GM19452 (cell line): ENCODE measurements at regions not wholly inside any gene's neighbourhood (a gene's known extent, or its start where the extent isn't known, plus 50 kb on each side); places are given as distances from the start of the nearest gene placed in this dataset.

Source experiments
- ATAC-seq: cut with Tn5 transposase; IDR thresholded peaks from one replicate; pipeline ENCODE4 v1.9.1; 2021; ENCODE audit not compliant: unreplicated experiment

DNA sequence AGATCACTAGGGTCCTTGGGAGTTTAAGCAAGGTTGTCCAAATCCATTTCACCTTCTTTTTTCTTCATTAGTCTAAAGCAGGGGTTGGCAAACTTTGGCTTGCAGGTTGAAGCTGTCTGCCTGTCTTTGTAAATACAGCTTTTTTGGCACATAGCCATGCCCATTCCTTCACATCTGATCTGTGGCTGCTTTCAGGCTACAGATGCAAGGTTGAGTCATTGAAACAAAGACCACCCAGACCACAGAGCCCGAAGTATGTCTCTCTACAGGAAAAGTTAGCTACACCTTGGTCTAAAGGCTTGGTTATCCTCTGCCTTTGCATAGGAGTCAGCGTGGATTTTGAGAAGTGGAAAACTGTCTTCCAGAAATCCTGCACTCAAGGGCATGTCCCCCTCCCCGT is 238.1 kb upstream of the STS start:
- no peak for ATAC-seq

DNA sequence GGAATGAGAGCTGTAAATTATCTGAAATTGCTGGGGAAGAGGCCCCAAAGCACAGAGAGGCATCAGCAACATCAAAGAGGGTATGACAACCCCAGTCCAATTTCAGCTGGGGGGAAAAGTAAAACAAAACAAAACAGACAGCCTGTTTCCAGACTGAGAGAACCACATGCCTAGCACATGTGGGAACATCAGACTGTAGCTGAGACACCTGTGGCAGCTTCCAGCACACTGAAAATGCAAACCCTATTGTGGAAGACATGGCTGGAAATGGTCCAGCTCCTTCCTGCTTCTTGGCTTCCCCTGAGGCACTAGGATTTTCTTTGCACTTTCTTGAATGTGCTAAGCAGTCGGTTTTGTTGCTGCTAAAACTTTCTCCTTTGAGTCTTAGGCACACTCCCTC is 240.9 kb upstream of the STS start:
- ATAC-seq = no peak

DNA sequence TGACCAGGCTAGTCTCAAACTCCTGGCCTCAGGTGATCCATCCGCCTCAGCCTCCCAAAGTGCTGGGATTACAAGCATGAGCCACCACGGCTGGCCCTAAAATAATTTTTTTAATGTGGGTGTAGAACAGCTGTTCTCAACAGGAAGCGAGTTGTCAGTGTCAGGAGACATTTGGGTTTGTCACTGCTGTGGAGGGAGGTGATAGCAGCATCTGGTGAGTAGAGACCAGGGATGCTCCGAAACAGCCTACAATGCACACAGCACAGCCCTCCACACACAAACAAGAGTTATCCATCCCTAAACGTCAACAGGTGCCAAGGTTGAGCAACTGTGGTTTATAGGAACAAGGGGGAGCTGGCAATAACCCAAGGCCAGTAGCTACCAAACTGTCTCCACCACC is 243.4 kb upstream of the STS start:
- ATAC-seq = no peak

DNA sequence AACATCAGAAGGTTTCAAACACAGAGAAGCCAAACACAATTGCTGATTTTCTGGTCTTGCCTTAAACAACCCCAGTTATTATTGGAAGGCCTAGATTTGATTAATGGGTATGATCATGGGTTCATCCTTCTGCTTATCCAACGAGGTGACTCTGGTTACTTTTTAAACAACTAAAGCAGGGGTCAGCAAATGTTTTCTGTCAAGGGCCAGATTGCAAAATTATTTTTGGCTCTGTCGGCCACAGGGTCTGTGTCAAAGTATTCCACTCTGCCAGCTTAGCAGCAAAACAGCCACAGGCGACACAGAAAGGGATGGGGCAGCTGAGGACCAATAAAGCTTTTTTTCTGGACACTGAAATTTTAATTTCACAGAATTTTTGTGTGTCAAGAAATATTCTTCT is 249.1 kb upstream of the STS start:
- ATAC-seq = no peak

DNA sequence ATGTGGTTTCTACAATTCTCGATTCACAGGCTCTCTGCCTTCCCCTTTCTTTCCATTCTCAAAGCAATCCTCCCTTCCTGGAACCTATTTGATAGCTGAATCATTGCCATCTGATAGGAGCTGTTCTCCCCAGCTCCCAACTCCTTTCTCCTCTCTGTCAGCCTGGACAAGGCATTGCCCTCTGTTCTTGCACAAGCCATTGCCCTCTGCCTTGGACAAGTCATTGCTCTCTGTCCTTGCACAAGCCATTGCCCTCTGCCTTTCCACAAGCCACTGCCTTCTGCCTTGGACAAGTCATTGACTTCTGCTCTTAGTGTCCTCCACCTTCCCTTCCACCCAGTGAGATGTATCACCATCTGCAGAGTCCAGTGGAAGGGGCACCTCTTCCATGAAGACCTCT is 256.1 kb upstream of the STS start:
- no peak for ATAC-seq

DNA sequence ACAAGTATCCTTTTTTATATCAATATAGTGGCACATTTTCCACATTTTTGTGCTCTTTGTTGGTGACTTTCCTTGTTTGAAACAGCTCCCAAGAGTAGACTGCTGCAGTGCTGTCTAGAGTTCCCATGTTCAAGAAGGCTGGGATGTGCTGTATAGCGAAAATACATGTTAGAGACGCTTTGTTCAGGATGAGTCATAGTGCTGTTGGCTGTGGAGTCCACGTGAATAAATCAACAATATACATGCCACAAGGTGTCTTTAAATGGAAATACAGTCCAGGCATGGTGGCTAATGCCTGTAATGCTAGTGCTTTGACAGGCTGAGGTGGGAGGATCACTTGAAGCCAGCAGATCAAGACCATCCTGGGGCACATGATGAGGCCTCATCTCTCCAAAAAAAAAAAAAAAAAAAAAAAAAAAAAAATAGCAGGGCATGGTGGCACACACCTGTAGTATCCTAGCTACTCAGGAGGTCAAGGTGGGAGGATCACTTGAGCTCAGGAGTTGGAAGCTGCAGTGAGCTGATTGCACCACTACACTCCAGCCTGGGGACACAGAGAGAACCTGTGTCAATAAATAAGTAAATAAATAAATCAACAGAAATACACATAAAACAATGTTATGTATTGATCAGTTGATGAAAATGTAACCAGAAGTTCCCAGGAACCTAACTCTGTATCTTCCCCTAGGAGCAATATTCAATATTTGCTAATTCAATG is 256.8 kb upstream of the STS start:
- ATAC-seq = no peak

DNA sequence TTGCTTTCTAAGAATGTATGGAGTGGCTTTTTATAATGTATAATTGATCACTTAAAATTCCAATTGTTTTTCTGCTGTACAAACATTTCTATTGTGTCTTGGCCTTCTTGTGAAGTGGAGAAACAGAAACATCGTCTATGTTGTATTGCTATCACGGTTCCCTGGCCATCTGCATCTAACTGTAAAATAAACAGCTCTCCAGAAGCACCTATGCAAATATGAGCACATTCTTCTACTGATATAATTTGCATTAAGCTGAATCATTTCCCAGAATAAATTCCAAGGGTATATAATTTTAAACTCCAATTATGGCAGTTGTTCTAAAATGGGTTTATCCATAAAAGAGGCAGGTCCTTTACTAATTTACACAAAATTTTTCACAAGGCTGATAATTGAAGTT is 261.6 kb upstream of the STS start:
- ATAC-seq = no peak

DNA sequence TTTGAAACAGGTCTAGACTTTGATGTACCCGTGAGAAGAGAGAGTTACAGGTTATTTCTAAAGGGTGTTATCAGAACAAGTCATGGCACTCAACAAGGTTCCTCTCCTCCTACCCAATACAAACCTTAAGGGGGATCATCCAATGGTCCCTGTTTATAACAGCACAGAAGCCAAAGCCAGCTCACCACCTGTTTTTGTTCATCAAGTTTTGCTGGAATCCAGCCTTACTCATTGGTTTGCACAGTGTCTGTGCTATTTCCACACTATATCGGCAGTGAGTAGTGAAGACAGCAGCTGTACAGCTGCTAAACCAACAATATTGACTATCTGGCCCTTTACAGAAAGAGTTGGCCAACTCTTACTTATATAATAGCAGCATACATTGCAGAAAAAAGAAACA is 262.1 kb upstream of the STS start:
- ATAC-seq = no peak

DNA sequence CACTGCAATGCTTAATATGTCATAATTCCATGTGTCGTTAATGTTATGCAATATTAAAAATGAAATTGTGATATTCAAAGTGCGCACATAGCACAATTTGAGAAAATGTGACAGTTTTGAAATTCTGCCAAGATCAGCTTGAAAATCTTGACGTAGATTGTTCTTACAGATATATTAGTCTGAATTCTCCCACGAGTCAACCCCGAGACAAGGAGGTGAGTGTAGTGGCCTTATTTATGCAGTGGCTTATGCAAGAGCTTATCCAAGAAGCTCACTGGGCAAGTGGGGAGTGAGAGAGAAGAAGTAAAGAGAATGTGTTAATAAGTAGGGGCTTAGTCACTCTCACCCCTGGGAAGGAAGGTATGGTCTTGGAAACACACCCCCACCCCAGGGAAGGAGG is 286.1 kb upstream of the STS start:
- no peak for ATAC-seq

DNA sequence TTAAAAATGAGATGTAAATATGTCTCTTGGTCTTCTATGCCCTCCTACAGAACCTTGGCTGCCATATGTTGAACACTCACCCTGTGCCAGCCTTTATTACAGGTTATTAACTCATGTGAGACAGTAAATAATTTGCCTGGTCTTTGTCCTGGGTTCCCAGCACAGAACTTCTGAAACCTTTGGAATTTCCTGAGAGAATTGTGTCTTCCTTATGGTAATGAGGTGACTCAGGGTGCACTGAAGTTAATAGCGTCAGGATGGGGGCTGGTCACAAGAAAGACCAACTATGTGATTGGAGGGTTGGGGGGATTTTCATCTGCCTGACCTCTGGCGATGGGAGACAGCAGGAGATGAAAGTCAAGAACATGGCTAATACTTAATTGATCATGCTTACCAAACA is 289.8 kb upstream of the STS start:
- no peak for ATAC-seq

DNA sequence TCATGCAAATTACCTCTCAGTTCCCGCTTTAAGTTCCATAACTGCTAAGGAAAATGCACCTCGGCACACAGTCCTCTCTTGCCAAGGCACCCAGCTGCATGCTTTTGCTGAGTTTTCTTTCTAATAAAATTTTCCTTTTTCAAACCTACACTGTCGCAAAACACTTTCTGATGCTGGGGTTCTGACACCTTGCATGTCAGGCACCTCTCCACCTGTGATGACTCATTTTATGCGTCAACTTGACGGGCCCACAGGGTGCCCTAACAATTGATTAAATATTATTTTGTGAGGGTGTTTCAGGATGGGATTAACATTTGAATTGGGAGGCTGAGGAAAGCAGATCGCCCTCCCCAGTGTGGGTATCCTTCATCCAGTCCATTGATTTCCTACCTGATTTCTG is 291.0 kb upstream of the STS start:
- no peak for ATAC-seq

DNA sequence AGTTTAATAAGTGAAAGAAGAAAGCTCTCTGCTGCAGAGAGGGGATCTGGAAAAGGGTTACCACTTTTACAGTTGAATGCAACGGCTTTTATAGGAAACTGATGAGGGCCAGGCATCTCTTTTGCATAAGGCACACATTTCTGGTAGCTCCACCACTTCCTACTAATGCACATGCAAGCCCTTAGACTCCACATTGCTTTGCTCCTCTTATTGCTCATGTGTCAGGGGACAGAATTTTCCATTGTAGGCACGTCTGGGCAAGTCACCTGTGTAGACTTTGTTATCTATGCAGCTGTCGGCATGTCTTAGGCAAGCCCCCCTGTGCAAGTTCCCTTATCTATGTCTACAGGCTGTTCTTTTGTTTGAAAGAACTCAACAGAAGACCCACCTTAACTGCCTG is 294.6 kb upstream of the STS start:
- no peak for ATAC-seq

DNA sequence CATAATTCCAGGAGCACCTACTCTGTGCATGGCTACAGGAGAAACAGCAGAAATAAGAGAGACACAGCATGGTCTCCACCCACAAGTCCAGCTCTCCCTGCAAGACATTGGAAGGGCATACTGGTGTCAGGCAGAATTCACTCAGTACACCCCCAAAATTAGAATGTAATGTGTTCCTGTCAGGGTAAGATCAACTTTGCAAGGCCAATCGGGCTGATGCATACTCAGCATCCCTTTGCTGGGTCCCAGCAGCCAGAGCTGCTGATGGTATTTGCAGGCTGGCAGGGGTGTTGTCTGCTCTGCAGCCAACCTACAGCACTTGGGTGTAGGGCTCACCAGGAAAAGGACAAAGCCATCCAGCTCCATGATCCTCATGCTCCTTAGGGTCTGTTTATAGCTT is 295.4 kb upstream of the STS start:
- no peak for ATAC-seq

DNA sequence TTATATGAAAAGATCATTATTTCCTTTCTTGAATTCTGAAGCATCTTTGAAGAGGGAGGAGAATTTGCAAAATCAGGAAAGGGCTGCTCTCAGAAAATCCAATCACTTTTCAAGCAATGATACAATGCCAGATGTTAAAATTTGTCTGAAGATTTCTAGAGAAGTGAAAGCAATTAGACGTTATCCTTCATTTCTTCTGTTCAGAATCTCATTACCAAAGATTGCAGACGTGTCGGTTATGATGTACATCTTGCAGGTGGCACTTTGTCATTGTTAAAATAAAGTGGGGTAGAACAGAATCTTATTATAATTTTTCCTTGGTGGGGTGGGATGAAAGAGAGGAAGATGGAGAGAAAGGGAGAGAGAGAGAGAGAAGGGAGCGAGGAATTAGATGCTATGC is 296.4 kb upstream of the STS start:
- ATAC-seq = no peak

DNA sequence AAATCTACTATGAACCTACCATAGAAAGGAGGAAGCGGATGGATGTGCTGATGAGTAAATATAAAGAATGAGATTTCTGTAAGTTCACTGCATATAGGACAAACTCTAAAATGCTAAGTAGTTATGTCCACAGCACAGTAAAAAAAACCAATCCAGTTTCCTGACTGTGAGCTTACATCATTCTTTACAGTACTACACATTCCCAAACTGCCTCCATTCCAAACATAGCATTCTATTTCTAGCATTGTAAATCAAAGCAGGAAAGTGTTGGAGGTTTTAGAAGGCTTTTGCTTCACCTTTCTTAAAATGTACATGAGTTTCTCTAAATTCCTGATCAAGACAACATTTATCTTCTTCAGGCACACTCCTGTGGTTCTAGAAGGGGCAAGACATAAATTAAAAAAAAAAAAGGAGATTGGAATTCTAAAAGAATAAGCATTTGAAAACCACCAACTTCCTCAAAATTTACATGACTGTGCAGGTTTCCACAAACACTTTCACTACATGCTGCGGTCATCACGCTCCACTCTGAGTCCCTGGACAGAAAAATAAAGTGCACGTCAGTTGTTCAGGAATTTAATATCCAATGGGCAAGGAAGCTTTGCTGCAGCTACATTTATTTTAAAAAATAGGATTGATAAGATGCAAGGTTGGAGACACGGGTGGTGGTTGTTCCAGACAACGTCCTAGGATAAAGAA is 297.6 kb upstream of the STS start:
- ATAC-seq = no peak

DNA sequence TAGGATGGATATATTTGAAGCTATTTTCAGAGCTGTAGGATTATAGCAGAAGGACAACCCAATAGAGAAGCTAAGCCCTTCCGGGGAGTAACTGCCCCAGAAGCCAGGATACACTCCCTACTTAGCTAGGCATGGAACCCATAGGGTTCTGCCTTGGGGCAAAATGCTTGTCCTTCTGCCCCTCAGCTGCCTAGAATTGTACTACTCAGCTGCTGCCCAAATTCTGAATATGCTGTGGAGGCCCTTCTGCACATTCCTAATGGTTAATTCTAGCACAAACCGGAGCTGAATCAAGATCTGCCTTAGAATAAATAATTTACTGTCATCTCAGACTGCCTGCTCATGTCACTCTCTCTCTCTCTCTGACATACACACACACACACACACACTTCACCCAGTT is 297.7 kb upstream of the VCX3A start:
- no peak for ATAC-seq

DNA sequence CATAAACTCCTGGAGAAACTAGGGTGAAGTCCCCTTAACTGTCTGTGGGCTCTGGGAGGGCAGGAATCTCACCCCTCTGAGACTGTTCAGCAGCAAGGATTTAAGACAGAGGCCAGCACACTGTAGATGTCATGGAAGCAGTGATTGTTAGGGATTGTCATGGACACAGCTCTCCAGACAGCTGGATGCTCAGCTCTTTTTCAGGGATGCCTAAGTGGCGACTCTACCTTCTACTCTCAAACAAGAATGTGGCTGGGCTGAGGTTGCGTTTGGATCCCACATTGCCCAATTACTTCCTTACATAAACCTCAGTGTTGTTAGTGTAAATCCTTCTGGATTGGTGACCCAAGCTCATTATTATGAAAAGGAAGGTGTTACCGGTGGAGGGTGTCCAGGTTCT is 291.9 kb upstream of the VCX3A start:
- no peak for ATAC-seq

DNA sequence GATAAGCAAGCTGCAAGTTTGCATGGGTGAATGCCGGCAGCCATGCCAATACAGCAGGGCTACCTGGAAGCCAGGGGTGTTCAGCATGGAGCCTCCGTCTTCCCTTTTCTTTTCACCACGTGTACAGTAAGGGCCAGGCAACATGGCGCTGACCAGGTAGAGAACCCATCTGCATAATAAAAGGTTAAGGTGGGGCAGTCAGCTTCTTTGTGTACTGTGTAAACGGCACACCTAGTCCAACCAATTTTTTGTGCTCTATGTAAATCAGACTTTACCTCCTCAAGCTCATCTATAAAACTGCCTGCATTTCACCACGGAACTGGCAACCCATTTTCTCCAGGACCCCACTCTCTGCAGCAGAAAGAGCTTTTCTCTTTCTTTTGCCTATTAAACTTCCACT is 286.8 kb upstream of the VCX3A start:
- no peak for ATAC-seq

DNA sequence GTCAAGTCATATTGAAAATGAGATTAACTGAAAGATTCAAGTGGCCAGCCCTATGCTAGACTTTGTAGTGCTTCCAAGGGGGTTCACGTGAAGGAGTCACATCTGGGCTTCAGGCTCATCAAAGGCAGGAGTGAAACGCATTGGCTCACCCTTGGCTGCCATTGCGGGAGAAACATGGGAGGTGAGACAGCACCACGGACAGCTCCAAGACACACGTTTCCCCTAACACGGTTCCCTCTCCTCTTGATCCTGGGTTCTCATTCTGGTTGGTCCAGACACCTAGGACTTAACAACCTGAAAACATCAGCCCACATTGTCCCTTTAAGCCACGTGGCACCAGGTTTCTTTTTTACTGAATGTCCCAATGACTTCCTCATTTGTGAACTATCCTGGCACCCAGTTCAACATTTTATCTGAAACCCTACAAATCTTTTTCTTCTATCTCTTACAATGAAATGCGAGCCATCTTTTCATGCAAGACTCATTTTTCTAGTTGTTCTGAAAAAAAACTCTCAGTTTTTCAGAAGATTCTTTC is 279.0 kb upstream of the VCX3A start:
- ATAC-seq = no peak

DNA sequence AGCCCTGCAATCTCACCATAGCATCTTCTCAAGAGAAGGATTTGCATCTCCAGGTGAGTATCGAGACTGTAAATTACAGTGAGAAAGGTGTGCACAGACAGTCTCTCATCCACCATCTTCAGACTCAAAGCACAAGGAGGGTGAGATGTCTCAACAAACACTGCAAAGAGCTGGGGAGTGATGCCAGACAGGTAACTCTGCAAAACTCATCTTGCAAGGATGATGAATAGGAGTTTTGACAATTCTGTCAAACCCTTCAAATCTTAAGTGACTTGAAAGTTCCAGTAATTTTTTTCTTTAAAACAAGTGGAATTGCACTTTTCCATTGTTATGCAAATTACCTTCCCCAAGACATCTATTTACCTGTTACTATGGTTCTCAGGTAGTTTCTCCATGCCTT is 277.2 kb upstream of the VCX3A start:
- no peak for ATAC-seq

DNA sequence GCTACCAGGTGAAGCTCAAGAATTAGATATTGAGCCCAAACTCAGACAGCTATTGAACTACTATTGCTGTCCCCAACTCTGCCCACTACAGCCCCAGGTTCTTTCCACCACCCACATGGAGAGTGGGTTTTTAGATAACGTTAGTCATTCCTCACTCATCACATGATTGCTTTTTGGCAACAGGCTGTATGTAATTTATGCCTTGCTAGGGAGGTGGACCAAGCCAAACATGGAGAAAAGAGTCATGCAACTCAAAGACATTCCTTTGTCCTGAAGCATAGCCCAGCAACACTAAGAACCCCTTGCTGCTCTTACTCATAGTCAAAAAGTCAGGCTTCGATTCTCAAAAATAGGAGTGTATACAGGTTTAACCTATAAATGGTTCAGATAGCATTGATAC is 275.9 kb upstream of the VCX3A start:
- no peak for ATAC-seq

DNA sequence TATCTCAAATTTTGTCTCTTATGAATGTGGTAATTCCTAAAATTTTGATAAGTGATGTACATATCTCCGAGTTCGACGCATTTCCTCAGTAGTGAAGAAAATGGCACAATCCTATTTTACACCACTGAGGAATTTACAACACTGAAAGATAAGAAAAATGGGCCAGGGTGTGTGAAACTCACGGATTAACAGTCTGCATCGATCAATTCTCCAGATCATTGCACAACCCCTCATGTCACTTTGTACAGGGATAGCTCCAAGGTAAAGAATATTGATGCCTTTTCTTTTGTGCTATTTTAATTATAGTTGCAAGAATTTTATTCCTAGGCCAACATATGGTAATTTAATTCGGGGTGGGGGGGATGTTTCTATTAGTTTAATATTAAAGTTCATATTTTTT is 268.7 kb upstream of the VCX3A start:
- ATAC-seq = no peak

DNA sequence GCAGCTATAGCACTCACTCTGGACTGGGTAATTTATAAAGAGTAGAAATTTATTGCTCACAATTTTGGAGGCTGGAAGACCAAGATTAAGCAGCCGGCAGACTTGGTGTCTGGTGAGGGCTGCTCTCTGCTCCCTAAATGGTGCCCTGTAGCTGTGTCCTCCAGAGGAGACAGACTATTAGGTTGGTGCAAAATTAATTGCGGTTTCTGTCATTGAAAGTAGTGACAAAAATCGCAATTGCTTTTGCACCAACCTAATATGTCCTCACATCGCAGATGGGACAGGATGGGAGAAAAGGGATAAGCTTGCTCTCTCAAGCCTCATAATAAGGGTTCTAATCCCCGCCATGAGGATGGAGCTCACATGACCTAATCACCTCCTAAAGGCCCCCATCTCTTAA is 258.1 kb upstream of the VCX3A start:
- ATAC-seq = no peak
